Mesenteric fat pad (tissue), 1 donor: ENCODE measurements at regions not wholly inside any gene's neighbourhood (a gene's known extent, or its start where the extent isn't known, plus 50 kb on each side); places are given as distances from the start of the nearest gene placed in this dataset.

Experiments used
- DNase-seq: peaks from one replicate; pipeline ENCODE4 v3.0.0-alpha.2; 2020; ENCODE audit warnings: low spot score
- donor health status: DM: yes; HTN: yes; CAD: no.

DNA sequence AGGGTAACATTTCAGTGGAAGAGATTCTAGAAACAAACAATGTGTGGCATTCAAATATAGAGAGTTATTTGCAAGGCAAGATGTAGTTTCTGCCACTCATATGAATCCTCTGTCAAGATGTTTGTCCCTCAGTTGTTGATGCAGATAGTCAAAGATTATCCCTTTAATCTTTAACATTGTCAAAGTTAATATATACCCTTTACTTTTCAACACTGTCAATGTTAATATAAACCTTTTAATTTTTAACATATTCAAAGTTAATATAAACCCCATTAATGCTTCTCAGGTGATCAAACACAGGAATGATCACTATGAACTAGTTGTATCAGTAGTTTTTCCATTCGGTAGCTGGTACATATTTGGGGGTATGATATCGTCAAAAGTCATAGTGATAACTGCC is 51.9 kb upstream of the PICALM start:
- DNase-seq = no peak

DNA sequence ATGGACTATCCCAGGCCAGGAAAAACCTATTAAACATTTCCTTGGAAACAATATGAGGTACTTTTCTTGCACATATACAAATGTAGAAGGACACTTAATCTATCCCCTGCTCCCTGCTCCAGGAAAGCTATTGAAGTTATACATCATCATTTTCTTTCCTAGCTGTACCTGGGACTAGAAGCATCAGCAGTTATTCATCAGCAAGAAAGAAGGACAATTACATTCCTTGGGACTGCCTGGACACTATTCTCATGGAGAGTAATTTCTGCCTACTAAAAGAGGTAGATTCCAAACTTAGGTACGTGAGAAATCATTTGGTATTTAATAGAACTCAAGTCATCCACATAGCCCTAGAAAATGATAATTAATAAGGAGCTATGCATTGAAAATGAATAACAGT is 51.0 kb upstream of the PICALM start:
- DNase-seq = no peak

DNA sequence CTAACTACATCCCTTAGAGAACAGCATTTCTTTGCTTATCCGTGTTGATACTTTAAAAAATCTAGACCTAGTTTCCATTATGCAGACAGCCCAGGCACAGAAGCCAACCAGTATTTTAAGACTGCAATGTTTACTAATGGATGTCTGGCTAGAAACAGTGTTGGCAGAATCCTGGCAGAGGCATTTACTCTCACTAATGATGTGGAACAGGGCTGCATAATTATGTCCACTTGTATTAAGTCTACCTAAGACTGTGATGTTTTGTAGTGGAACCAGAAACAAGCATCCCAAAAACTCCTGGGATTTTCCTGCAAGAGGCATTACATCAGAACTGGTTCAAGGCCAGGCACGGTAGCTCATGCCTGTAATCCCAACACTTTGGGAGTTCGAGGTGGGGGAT is 50.2 kb upstream of the PICALM start:
- no peak for DNase-seq
